Daoy (cell line): ENCODE measurements at regions not wholly inside any gene's neighbourhood (a gene's known extent, or its start where the extent isn't known, plus 50 kb on each side); places are given as distances from the start of the nearest gene placed in this dataset.

Experiments
- DNase-seq: peaks from one replicate; pipeline ENCODE4 v3.0.0-alpha.2; 2015; ENCODE audit warnings: low read depth

DNA sequence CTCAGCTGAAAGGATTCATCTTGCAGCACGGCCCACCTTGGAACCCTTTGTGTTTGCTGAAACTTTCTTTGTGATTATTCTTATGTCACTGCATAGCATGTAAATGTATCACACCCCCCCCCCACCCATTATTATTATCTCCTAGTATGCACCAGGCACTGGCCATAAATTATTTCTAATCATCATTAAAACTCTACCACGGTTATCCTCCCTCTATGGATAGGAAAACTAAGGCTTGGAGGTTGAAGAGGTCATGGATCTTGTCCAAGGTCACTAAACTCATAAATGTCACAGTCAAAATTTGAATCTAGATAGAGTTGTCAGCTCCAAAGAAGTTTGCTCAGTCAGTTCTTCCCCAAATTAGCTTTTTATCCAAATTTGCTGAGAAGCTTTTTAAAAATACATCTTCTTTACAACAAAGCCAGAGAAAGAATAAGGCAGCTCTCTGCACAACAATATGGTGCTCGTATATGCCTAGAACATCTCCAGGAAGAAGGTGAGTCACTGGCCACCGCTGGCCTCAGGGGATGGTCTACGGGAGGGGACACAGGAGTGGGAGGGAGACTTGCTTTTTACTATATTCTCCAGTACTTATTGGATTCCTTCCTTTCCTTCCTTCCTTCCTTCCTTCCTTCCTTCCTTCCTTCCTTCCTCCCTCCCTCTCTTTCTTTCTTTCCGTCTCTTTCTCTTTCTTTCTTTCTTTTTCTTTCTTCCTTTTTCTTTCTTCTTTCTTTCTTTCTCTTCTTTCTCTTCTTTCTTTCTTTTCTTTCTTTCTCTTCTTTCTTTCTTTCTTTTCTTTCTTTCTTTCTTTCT lies 134.5 kb downstream of the VEGFA start:
- peak; percentile 81 for DNase-seq

GRCh38 chr6:43903739-43904290 lies 133.8 kb downstream of the VEGFA start:
- no peak for DNase-seq

DNA sequence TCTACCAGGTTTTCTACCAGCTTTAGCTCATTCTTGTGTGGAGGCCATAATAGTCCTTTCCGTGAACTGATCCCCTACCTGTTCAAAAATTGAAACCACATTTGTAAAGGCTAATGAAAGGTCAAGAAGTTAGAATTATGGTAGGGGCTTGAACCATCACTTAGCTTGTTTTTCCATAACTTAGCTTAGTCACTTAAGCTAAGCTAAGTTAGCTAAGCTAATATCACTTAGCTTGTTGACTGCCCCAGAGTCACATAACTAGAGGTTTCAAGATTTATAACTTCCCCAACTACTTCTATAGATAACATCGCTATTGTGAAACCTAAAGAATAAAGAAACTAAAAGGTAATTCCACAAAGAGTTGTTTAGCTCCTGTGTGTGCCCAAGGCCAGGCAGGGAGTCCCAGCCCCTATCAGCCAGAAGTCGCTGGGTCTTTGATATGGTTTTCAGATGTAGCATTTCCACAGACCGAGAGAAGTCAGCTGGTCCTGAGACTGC lies 131.8 kb downstream of the VEGFA start:
- DNase-seq, result no peak

GRCh38 chr6:43900916-43901732 lies 131.1 kb downstream of the VEGFA start:
- DNase-seq, result no peak

DNA sequence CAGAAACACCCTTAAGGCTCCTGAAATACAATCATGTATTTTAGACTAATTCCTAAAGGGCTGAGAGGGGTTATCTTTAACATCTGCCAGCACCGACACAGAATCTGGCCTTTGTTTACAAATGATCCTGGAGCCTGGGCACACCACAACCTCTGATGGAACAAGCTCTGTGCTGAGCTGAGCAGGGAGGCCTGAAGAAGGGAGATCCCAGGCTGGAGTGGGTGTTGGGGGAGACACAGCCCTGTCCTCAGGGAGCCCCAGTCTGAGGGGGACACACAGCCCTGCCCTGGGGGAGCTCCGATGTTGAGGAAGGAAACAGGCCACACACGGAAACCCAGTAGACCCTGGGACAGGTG lies 130.5 kb downstream of the VEGFA start:
- no peak for DNase-seq

DNA sequence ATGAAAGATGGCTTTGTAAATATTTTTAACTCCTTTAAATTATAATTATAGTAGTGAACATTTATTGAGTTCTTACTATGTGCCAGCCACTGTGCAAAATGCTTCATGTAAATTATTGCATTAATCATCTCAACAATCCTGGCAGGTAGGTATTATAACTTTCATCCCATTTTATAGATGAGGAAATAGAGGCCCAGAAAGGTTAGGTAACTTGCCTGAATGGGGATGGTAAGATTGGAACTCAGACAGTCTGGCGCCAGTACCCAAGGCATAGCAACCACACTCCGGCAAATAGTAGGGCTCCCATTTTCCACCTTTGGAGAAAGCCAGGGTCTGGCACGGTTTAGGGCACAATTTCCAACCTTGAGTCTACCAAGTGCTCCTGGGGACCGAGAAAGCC lies 129.8 kb downstream of the VEGFA start:
- no peak for DNase-seq

GRCh38 chr6:43898358-43899131 lies 128.5 kb downstream of the VEGFA start:
- no peak for DNase-seq

DNA sequence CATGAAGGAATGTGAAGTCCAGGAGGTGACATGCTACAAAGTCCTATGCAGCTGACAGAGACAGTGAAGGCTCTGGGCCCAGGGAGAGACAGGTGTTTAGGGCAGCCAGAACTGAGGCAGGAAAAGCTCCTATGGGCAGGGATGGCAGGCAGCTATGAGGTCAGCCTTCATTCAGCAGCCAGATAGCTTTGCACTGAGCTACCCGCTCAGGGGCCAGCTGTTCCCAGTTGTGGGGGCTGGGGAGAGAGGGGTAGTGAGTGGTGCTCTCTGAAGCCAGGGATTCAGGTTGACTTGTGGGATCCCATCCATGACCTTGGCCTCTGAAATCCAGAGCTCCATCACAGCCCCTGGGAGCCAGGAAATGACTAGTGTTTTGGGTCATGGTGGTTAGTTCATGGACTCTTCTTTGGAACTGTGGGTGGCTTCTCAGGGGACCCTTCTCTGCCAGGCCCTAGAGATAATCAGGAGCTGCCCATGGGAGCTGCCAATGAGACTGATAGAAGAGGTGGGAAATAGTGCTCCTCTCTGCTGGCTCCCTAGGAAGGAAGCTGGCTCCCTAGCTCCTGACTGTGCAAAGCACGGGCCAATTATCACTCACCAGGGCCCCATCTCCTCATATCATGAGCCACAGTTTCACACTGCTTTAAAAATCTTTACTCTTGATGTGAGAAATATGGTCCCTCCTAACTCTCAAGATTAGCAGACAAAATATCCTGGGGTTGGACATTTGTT lies 127.7 kb downstream of the VEGFA start:
- no peak for DNase-seq

DNA sequence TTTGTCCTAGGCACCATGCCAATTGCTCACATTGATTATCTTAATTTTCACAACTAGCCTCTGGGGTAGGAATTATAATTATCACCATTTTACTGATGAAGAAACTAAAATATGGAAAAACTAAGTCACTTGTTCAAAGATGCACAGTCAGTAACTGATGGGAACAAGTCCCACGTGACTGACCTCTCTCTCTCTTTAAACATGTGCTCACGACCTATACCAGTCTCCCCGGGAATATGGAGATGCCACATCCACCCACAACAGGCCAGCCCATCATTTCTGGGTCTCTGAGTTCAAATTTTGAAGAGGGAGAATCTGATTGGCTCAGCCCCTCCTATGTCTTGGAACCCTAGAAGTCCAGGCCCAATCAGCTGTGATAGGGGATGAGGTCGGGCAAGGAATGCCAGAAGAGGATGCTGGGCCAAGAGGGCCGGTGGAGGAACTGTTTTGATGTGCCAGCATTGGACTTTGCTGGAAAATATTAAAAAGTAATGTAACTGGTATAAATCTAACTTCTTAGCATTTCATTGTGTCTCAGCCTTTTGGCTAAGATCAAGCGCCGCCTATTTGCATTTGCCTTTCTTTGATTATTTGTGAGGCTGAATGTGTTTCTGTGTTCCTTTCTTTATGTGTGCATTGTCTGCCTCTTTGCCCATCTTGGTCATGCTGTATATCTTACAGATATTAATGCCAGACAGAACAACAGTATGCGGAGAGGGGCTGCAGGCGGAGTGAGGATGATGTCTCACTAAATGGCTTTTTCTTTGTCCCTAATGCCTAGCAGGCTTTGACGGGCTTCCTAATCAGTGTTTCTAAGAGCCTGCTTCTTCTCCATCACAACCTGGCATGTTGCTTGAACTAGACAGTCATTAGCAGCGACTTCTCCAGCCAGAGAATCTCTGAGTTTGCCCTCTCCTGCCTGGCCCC lies 126.6 kb downstream of the VEGFA start:
- no peak for DNase-seq

DNA sequence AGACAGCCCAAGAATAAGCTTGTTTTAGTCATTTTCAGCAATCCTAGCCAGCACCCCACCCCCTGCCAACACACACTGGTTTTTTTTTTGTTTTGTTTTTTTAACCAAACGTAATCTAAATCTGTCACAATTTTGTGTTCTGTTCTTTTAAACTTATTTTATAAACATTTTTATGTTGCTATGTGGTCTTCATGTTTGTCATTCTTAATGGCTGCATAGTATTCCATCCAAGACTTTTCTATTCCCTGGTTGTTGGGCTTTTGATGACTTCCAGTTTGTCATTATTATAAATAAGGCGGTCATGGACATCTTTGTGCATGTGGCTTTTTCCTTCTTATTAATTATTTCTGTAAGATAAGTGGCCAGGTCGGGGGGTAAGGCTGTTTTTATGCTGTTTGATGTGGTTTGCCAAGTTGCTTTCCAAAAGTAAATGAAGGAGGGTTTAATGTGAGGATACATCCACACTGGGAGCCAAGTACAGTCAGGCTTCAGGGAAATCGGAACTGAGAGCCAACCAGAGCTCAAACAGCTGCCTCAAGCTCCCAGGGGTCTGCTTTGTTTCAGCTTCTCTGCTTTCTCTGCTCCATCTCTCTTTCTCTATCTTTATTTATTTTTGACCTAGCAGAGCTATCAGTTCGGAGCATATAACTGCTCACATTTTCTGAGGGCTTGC lies 125.8 kb downstream of the VEGFA start:
- DNase-seq, result no peak

- DNase-seq, result no peak
Measured at GRCh38 chr6:43893073-43893472, 123.1 kb downstream of the VEGFA start.

DNA sequence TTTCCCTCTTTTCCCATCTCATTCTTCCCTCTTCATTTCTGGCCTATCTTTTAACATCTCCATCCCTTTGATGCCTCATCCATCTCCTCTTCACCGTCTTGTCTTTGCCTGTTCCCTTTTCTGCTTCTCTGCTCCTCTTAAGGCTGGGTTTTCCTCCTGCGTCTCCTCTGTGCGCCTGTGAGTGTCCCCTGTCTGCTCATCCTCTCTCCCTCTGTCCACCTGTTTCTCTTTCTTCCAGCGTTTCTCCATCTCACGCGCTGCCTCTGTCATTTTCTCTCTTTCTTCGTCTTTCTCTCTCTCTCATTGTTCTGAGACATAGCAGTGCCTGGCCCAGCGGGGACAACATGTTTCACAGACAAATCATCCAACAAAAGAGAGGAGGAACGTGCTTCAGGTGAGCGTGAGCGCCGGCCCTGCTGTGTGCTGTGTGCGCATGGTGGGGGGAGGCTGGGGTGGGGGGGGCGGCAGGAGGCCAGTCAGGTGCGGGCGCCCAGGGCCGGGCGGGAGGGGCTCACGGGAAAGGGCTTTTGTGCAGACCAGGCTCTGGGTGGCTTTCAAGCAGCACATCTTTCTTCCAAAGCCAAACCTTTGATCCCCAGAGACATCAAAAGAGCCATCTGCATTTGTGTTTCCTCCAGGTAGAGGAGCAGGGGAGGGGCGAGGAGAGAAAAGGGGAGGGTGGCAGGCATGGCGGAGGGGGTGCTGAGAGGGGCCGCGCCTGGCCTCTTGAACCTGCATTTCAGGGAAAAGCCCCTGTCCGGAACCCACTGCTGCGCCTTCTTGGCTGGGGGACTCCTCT lies 121.3 kb downstream of the VEGFA start:
- no peak for DNase-seq

GRCh38 chr6:43890197-43891062 lies 120.4 kb downstream of the VEGFA start:
- DNase-seq, result no peak

- DNase-seq, result peak; percentile 60
Measured at GRCh38 chr6:43887906-43888683, 118.1 kb downstream of the VEGFA start.

GRCh38 chr6:43887340-43887858 lies 117.4 kb downstream of the VEGFA start:
- DNase-seq, result peak; percentile 66

DNA sequence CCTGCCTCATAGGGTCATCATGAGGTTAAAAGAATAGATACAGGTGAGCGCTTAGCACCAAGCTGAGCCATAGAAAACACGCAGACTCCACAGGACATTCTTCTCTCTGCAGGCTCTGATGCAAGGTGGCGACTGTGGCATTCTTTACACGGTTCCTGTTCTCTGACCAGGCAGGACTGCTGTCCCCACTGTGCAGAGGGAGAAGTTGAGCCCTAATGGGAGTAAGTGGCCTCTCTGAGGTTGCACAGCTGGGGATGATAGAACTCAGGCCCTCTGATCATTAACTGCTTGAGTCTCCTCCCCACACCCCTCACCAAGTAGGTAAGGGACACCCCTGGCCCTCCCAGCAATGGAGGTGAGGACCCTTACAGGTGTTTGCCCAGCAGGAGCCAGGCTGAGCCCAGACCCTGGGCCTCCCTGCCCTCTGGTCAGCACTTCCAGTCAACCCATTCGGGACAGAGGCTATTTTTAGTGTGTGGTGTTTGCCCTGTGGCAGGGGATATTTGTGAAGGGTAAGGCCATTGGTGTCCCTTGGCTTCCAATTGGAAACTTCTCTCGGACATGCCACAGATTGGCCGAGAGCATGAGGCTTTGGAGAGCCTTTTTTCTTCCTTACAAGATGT lies 116.8 kb downstream of the VEGFA start:
- no peak for DNase-seq
